SK-MEL-5 (cell line): ENCODE measurements at regions not wholly inside any gene's neighbourhood (a gene's known extent, or its start where the extent isn't known, plus 50 kb on each side); places are given as distances from the start of the nearest gene placed in this dataset.
"Not testable (repeated sequence)": the region's sequence is repeated elsewhere in the genome, so short reads cannot be mapped to it uniquely, and the experiment has no call there.

Source experiments
- DNase-seq: peaks from one replicate; pipeline ENCODE4 v3.0.0-alpha.2; 2016; ENCODE audit warnings: low read depth, low spot score
- in situ Hi-C: cut with HindIII; loops from 2 replicates; pipeline ENCODE4 v1.10.0; 2016; ENCODE audit warnings: low sequenced_read_pairs, high pct_unique_total_duplicates, low pct_unique_long_range_greater_than_20kb

GRCh38 chr5:111932628-111933027 lies 175.6 kb upstream of the NREP start:
- in situ Hi-C loops, result no loop called here
- DNase-seq, result no peak

GRCh38 chr5:111932199-111932598 lies 175.2 kb upstream of the NREP start:
- in situ Hi-C loops, result no loop called here
- no peak for DNase-seq

GRCh38 chr5:111931655-111932054 lies 174.7 kb upstream of the NREP start:
- DNase-seq, result no peak
- in situ Hi-C loops, result no loop called here

GRCh38 chr5:111930905-111931461 lies 174.0 kb upstream of the NREP start:
- no peak for DNase-seq
- in situ Hi-C loops, result no loop called here

GRCh38 chr5:111930449-111930848 lies 173.5 kb upstream of the NREP start:
- DNase-seq, result no peak
- in situ Hi-C loops, result no loop called here

- DNase-seq, result no peak
Measured at GRCh38 chr5:111929867-111930266, 172.9 kb upstream of the NREP start.

GRCh38 chr5:111929261-111929660 lies 172.3 kb upstream of the NREP start:
- in situ Hi-C loops, result no loop called here
- no peak for DNase-seq

More at GRCh38 chr5:111929867-111930266, 172.9 kb upstream of the NREP start:
- in situ Hi-C loops, result no loop called here

- in situ Hi-C loops, result no loop called here
- no peak for DNase-seq
Measured at GRCh38 chr5:111928511-111928910, 171.5 kb upstream of the NREP start.

GRCh38 chr5:111927191-111927590 lies 170.2 kb upstream of the NREP start:
- in situ Hi-C loops, result no loop called here
- no peak for DNase-seq

- DNase-seq, result no peak
- in situ Hi-C loops, result no loop called here
Measured at GRCh38 chr5:111926026-111926425, 169.0 kb upstream of the NREP start.

- in situ Hi-C loops, result no loop called here
- DNase-seq, result no peak
Measured at GRCh38 chr5:111922344-111922743, 165.3 kb upstream of the NREP start.

- DNase-seq, in situ Hi-C loops: not testable (repeated sequence)
Measured at GRCh38 chr5:111921691-111922090, 164.7 kb upstream of the NREP start.

GRCh38 chr5:111914966-111915636 lies 158.1 kb upstream of the NREP start:
- in situ Hi-C loops, result no loop called here

GRCh38 chr5:111902436-111902835 lies 145.4 kb upstream of the NREP start:
- DNase-seq, result no peak
- in situ Hi-C loops, result no loop called here

More at GRCh38 chr5:111914966-111915636, 158.1 kb upstream of the NREP start:
- no peak for DNase-seq

- DNase-seq, result no peak
- in situ Hi-C loops, result no loop called here
Measured at GRCh38 chr5:111901296-111901695, 144.3 kb upstream of the NREP start.

- in situ Hi-C loops, result no loop called here
- DNase-seq, result no peak
Measured at GRCh38 chr5:111892949-111893348, 136.0 kb upstream of the NREP start.

- in situ Hi-C loops, result no loop called here
- DNase-seq, result no peak
Measured at GRCh38 chr5:111887706-111888105, 130.7 kb upstream of the NREP start.

GRCh38 chr5:111869681-111870080 lies 112.7 kb upstream of the NREP start:
- in situ Hi-C loops, result no loop called here
- no peak for DNase-seq

- in situ Hi-C loops, result no loop called here
- no peak for DNase-seq
Measured at GRCh38 chr5:111865356-111865755, 108.4 kb upstream of the NREP start.
